Prostate gland (tissue), 2 donors: ENCODE measurements at regions not wholly inside any gene's neighbourhood (a gene's known extent, or its start where the extent isn't known, plus 50 kb on each side); places are given as distances from the start of the nearest gene placed in this dataset.

Experiments
- POLR2AphosphoS5 ChIP-seq: sonication (generic); formaldehyde crosslinking; IDR thresholded peaks from one replicate; pipeline ENCODE4 v1.6.1; 2017; ENCODE audit warnings: antibody characterized with exemption
- TF ChIP-seq, protein P1 (sequence below), 4 experiments: fragments of 200-600 bp in 2 of 4; fragments of 450-650 bp in 2 of 4; sonication (generic) in 2 of 4; IDR thresholded peaks; 1 replicate in 3 of 4; 2 replicates in 1 of 4; pipeline ENCODE4 v1.5.1; 2016 to 2019; ENCODE audit warnings: antibody characterized with exemption in 4 of 4, mild to moderate bottlenecking in 2 of 4, moderate library complexity in 2 of 4

DNA sequence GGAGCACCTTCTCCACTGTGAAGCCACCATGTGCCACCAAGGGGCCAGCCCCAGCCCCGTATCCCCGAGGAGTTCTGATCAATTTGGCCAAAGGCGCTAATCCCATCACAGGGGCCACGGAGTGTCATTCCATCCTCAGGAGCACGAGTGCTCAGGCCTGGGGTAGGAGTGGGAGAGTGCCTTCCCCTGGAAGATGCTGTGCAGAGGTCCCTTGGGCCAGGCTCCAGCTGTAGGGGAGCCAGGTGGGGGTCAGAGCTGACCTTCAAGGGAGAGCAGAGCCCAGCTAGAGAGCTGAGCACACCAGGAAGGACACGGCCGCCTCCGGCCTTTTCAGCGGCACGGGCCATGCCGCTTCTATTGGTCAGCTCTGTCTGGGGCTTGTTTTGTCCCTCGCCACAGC is 1459.9 kb downstream of the BRD1 start:
- no peak for TF ChIP-seq POLR2AphosphoS5
- TF ChIP-seq, protein P1, sequence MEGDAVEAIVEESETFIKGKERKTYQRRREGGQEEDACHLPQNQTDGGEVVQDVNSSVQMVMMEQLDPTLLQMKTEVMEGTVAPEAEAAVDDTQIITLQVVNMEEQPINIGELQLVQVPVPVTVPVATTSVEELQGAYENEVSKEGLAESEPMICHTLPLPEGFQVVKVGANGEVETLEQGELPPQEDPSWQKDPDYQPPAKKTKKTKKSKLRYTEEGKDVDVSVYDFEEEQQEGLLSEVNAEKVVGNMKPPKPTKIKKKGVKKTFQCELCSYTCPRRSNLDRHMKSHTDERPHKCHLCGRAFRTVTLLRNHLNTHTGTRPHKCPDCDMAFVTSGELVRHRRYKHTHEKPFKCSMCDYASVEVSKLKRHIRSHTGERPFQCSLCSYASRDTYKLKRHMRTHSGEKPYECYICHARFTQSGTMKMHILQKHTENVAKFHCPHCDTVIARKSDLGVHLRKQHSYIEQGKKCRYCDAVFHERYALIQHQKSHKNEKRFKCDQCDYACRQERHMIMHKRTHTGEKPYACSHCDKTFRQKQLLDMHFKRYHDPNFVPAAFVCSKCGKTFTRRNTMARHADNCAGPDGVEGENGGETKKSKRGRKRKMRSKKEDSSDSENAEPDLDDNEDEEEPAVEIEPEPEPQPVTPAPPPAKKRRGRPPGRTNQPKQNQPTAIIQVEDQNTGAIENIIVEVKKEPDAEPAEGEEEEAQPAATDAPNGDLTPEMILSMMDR (IDR thresholded peaks at IDR 0.05): no peak
